Colonic mucosa (tissue), 4 donors: ENCODE measurements at regions not wholly inside any gene's neighbourhood (a gene's known extent, or its start where the extent isn't known, plus 50 kb on each side); places are given as distances from the start of the nearest gene placed in this dataset.

Experiments used
- DNase-seq: peaks from one replicate; pipeline ENCODE4 v3.0.0-alpha.2; 2020
- H3K27ac ChIP-seq: fragments of 200-600 bp; one replicate; pipeline ENCODE4 v1.8.0; 2021
- H3K27me3 ChIP-seq: fragments of 200-600 bp; one replicate; pipeline ENCODE4 v1.8.0; 2021
- H3K36me3 ChIP-seq: fragments of 200-600 bp; one replicate; pipeline ENCODE4 v1.8.0; 2021
- H3K4me1 ChIP-seq: fragments of 200-600 bp; one replicate; pipeline ENCODE4 v1.8.0; 2021; ENCODE audit warnings: mild to moderate bottlenecking
- H3K4me3 ChIP-seq: fragments of 200-600 bp; one replicate; pipeline ENCODE4 v1.8.0; 2021
- H3K9ac ChIP-seq, 2 donors: one replicate each; pipeline ENCODE4 v1.7.0; 2013; ENCODE audit warnings: control low read depth in 2 of 2, low read depth in 2 of 2, low read length in 2 of 2
- H3K9me3 ChIP-seq: fragments of 200-600 bp; one replicate; pipeline ENCODE4 v1.8.0; 2021
- intact Hi-C: fragments of 100-400 bp; cut with DNase I; formaldehyde crosslinking; loops from one replicate; pipeline ENCODE4 v1.14.1; 2022
- TF ChIP-seq, protein P1 (sequence below): fragments of 200-600 bp; IDR thresholded peaks from one replicate; pipeline ENCODE4 v1.8.0; 2022; ENCODE audit warnings: antibody characterized with exemption, mild to moderate bottlenecking
- donor health status: healthy.
- donor health status: DM: no; HTN: no; CAD: no.
- donor health status: DM: no; HTN: no; CAD: no.

GRCh38 chr16:85288869-85289660 lies 176.8 kb upstream of the CIBAR2 start:
- Histone ChIP-seq H3K27ac (no peak overlapping the region), H3K4me3 (no peak overlapping the region), H3K27me3 (no peaks in the 10 kb centered on the region), H3K9ac (peak overlapping the region; percentile 19 to 28), H3K36me3 (no peaks in the 10 kb centered on the region), H3K9me3 (no peaks in the 10 kb centered on the region), H3K4me1 (peaks cover 4% of the 10 kb centered on the region)
- intact Hi-C loops, result no loop called here
- DNase-seq, result no peak
- TF ChIP-seq, protein P1, sequence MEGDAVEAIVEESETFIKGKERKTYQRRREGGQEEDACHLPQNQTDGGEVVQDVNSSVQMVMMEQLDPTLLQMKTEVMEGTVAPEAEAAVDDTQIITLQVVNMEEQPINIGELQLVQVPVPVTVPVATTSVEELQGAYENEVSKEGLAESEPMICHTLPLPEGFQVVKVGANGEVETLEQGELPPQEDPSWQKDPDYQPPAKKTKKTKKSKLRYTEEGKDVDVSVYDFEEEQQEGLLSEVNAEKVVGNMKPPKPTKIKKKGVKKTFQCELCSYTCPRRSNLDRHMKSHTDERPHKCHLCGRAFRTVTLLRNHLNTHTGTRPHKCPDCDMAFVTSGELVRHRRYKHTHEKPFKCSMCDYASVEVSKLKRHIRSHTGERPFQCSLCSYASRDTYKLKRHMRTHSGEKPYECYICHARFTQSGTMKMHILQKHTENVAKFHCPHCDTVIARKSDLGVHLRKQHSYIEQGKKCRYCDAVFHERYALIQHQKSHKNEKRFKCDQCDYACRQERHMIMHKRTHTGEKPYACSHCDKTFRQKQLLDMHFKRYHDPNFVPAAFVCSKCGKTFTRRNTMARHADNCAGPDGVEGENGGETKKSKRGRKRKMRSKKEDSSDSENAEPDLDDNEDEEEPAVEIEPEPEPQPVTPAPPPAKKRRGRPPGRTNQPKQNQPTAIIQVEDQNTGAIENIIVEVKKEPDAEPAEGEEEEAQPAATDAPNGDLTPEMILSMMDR, result no peak

DNA sequence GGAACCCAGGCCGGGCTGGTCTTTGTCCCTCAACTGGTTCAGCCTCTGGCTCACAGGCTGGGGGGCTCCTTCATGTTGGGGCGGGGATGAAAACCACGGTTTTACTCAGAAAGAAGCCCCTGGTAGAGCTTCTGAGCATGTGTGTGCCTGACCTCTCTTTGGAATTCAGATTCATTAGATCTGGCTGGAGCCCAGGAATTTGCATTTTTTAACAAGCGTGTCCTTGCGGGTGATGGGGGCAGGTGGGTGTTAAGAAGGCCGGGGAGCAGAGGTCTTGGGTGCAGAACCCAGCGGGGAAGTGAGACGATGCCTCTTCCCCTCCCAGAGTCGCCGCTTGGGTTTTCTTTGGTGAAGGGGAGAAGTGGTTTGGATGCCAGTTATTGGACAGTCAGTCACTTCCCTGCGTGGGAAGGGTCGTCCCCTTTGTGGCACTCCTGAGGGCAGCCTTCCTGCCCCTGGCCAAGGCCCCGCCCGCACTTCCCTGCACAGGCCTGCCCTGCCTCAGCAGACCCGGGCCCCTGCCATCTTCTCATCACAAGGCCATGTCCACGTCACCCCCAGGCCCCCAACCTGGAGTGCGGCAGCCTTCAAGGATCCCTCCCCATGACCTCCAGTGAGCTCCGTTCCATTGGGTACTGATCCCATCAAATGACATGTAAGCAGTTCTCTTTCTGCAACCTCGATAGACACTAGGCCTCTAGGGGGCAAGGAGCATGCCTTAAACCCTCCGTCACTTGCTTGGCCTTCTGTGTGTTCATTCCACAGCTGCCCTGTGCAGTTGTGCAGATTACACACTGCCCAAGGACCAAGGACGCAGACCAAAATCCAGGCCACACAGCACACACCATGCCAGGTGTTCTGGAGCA lies 177.7 kb upstream of the CIBAR2 start:
- no peaks in the 10 kb centered on the region for H3K9me3 ChIP-seq
- H3K27me3 ChIP-seq, result no peaks in the 10 kb centered on the region
- H3K27ac ChIP-seq, result no peak overlapping the region
- peaks cover 4% of the 10 kb centered on the region for H3K4me1 ChIP-seq
- H3K9ac ChIP-seq, result no peak overlapping the region
- intact Hi-C loops, result no loop called here
- TF ChIP-seq, protein P1, result no peak
- H3K4me3 ChIP-seq, result no peak overlapping the region
- H3K36me3 ChIP-seq, result no peaks in the 10 kb centered on the region
- no peak for DNase-seq

- H3K9ac ChIP-seq, result peak overlapping the region; percentile 48 to 58
- H3K4me1 ChIP-seq, result peaks cover 4% of the 10 kb centered on the region
- H3K27ac ChIP-seq, result peak overlapping the region; percentile 12
- no peaks in the 10 kb centered on the region for H3K36me3 ChIP-seq
- DNase-seq, result no peak
- intact Hi-C loops, result no loop called here
- no peaks in the 10 kb centered on the region for H3K27me3 ChIP-seq
- TF ChIP-seq, protein P1, result no peak
- H3K4me3 ChIP-seq, result no peak overlapping the region
- H3K9me3 ChIP-seq, result no peaks in the 10 kb centered on the region
Measured at GRCh38 chr16:85290626-85291301, 178.5 kb upstream of the CIBAR2 start.

- no peak overlapping the region for H3K4me3 ChIP-seq
- peak overlapping the region; percentile 12 for H3K27ac ChIP-seq
- DNase-seq, result peak; percentile 70
- TF ChIP-seq, protein P1, result no peak
- H3K27me3 ChIP-seq, result no peaks in the 10 kb centered on the region
- H3K9me3 ChIP-seq, result no peaks in the 10 kb centered on the region
- intact Hi-C loops, result no loop called here
- H3K9ac ChIP-seq, result peak overlapping the region; percentile 48 to 58
- H3K36me3 ChIP-seq, result no peaks in the 10 kb centered on the region
- peaks cover 4% of the 10 kb centered on the region for H3K4me1 ChIP-seq
Measured at GRCh38 chr16:85291302-85292148, 179.3 kb upstream of the CIBAR2 start.
